Dendritic cell treated with granulocyte-macrophage colony-stimulating factor and Interleukin-4, amounts not matched to agents 40 ng/mL and 50 ng/mL, for 4 days (primary cell): ENCODE measurements at regions not wholly inside any gene's neighbourhood (a gene's known extent, or its start where the extent isn't known, plus 50 kb on each side); places are given as distances from the start of the nearest gene placed in this dataset.

Experiments
- H3K27ac Mint-ChIP-seq: one replicate; pipeline ENCODE4 v1.8.0; 2022; ENCODE audit warnings: mild to moderate bottlenecking, mixed read lengths
- H3K27me3 Mint-ChIP-seq: one replicate; pipeline ENCODE4 v1.8.0; 2022; ENCODE audit warnings: mild to moderate bottlenecking, mixed read lengths
- H3K36me3 Mint-ChIP-seq: one replicate; pipeline ENCODE4 v1.8.0; 2022; ENCODE audit warnings: low read depth, mixed read lengths
- H3K4me1 Mint-ChIP-seq: one replicate; pipeline ENCODE4 v1.8.0; 2022; ENCODE audit warnings: low read depth, mixed read lengths
- H3K4me3 Mint-ChIP-seq: one replicate; pipeline ENCODE4 v1.8.0; 2022; ENCODE audit warnings: mild to moderate bottlenecking, moderate library complexity, mixed read lengths
- H3K9me3 Mint-ChIP-seq: one replicate; pipeline ENCODE4 v1.8.0; 2022; ENCODE audit warnings: mixed read lengths
- intact Hi-C: fragments of 100-400 bp; cut with micrococcal nuclease; formaldehyde crosslinking; loops from one replicate; pipeline ENCODE4 v1.15.0; 2022

DNA sequence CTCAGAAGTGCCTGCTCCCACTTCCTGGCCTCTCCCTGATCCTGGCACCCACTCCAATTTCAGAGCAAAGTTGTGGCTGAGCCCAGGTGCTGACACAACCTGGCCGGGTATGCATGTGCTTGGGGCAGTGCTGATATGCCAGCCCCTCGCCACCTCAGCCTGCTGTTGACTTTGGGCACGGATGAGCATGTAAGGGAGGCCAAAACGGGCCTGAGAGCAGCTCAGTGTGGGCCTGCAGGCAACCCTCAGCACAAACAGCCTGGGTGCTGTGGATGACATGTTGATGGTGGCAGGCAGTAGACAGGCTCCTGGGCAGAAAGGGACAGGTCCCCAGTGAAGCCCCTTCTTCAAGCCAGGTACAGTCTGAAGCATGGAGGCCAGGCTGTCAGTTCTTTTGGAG, 553.6 kb upstream of the FSIP2 start:
- Mint-ChIP-seq H3K9me3 (peaks cover 35% of the 10 kb centered on the region), H3K27ac (no peak overlapping the region), H3K4me3 (no peak overlapping the region), H3K27me3 (no peaks in the 10 kb centered on the region), H3K36me3 (no peaks in the 10 kb centered on the region), H3K4me1 (no peaks in the 10 kb centered on the region)
- intact Hi-C loops = no loop called here

DNA sequence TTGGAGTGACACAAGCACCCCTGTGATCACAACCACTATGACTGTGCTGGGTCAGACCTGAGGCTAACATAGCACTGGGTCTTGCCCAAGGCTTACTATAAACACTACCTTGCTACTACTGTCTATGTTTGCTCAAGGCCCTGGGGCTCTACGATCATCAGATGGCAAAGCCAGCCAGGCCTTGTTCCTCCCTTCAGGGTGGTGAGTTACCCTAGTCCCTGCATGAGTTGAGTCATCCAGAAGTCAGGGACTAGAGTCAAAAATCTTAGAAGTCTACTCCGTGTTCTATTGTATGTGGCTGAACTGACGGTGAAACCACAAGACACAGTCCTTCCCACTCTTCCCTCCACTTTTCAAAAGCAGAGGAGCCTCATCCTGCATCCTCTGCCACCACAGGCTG, 551.2 kb upstream of the FSIP2 start:
- Mint-ChIP-seq H3K9me3 (peaks cover 29% of the 10 kb centered on the region), H3K27me3 (no peaks in the 10 kb centered on the region), H3K36me3 (no peaks in the 10 kb centered on the region), H3K4me1 (no peaks in the 10 kb centered on the region), H3K27ac (no peak overlapping the region), H3K4me3 (no peak overlapping the region)
- intact Hi-C loops = no loop called here

DNA sequence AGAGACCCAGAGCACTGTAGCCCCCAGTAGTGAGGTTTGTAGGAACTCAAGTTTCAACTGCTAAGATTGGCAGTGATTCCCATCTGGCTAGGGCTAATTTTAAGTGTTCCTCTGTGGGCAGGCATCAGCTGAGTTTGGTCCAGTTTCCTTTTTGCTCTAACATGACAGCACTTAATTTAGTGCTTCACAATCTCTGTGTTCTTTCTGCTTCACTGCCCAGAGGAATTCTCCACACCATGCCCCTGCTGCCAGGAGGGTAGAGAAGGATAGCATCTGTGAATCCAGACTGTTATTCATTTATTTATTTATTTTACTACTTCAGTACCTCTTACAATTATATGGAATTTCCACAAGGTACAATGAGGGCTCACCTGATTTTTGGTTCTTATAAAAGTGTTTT, 549.9 kb upstream of the FSIP2 start:
- H3K4me1 Mint-ChIP-seq = no peaks in the 10 kb centered on the region

DNA sequence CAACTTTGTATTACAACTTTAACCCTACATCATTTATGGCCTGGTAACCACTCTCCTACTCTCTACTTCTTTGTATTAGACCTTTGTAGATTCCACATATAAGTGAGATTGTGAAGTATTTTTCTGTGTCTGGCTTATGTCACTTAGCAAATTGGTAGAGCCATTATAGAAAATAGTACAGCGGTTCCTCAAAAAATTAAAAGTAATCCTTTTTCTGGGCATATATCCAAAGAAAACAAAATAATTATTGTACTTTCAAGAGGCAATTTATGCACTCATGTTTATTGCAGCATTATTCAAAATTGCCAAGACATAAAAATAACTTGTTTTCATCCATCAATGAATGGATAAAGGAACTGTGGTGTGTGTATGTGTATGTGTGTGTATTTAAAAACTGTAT, 537.5 kb upstream of the FSIP2 start:
- Mint-ChIP-seq H3K27ac (no peak overlapping the region), H3K4me1 (no peaks in the 10 kb centered on the region), H3K27me3 (no peaks in the 10 kb centered on the region), H3K4me3 (no peak overlapping the region), H3K9me3 (no peaks in the 10 kb centered on the region), H3K36me3 (no peaks in the 10 kb centered on the region)
- intact Hi-C loops = no loop called here

More for the DNA sequence above, 549.9 kb upstream of the FSIP2 start:
- Mint-ChIP-seq H3K4me3 (no peak overlapping the region), H3K36me3 (no peaks in the 10 kb centered on the region), H3K27me3 (no peaks in the 10 kb centered on the region), H3K27ac (no peak overlapping the region), H3K9me3 (peaks cover 37% of the 10 kb centered on the region)
- intact Hi-C loops = no loop called here

DNA sequence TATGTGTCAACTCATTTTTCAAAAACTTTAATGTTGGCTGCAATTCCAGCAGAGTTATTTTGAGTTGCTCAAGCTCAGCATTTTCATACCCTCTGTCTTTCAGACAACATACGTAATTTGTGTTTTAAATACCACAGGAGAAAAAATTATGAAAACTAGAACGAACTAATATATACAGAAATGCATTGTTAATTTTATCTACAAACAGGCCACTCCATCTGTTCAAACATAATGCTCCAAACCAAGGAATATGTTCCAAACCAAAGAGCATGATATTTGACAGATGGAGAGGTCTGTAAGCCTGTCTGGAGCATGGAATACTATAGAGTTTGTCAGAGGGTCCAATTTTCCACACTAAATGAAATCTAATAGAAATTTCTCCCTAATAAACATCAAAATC, 536.2 kb upstream of the FSIP2 start:
- H3K9me3 Mint-ChIP-seq = no peaks in the 10 kb centered on the region

DNA sequence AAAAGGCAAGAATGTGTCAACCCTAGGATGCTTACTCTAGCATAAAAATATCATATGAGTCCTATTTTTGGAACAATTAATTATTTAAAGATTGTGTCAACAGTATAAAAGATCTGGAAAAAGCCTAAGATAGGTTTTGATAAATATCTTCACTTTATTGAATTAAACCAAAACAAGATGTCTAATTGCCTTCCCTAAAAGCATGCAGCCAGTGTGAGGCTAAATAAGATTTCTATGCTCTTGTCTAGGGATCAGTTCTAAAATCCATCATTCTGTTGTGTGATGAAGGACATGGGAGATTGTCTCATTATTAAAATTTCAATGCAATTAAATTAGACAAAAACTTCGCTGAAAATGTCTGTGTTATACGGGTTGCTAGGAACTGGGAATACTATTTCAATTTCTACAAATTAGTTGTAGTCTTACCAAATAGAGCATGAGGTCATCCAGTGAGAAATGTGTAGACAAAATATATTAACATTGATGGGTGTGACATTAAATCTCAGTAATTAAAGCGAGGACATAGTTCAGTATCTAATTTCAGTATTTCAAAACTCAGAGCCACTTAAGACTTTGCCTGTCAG, 535.6 kb upstream of the FSIP2 start:
- Mint-ChIP-seq H3K9me3 (no peaks in the 10 kb centered on the region), H3K27me3 (no peaks in the 10 kb centered on the region), H3K36me3 (no peaks in the 10 kb centered on the region), H3K4me3 (no peak overlapping the region), H3K27ac (no peak overlapping the region), H3K4me1 (no peaks in the 10 kb centered on the region)
- intact Hi-C loops = no loop called here

More for the DNA sequence above, 536.2 kb upstream of the FSIP2 start:
- Mint-ChIP-seq H3K4me3 (no peak overlapping the region), H3K4me1 (no peaks in the 10 kb centered on the region), H3K36me3 (no peaks in the 10 kb centered on the region), H3K27ac (no peak overlapping the region), H3K27me3 (no peaks in the 10 kb centered on the region)
- intact Hi-C loops = no loop called here

DNA sequence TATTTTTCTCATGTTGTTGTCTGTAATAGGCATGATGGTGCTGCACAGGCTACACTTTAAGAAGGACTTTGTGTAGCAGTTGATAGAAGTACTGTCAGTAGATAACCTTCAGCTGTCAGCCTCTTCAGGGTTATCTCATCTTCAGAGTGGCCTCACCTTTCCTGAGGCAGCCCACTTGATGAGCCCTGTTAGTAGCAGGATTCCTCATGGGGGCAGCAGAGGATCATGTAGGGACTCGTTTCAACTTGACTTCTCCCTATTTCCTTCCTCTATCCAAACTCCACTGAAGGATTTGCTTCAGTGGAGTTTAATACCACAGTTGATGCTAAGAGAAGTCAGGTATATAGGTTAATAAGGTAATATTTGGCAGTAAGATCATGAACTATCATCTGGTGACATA, 530.3 kb upstream of the FSIP2 start:
- H3K27ac Mint-ChIP-seq = no peak overlapping the region
- H3K9me3 Mint-ChIP-seq = no peaks in the 10 kb centered on the region
- H3K36me3 Mint-ChIP-seq = no peaks in the 10 kb centered on the region
- H3K4me3 Mint-ChIP-seq = no peak overlapping the region
- no peaks in the 10 kb centered on the region for H3K4me1 Mint-ChIP-seq
- intact Hi-C loops = no loop called here
- H3K27me3 Mint-ChIP-seq = no peaks in the 10 kb centered on the region

DNA sequence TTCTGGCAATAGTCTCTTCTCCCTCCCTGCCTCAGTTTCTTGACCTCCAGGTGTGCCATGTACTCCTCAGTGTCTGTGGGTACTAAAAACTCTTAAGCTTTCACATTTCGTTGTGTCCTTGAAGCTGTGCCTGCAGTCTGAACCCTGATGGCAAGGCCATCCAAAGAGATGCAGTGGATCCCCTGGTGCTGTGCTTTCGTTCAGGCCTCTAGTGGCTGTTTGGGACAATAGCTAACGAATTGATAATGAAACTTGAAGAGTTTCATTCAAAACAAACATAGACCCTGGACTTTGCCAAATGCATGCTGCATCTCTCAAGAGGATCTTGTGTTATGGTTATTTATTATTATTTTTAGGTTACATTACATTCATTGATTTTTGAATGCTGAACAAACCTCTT, 523.1 kb upstream of the FSIP2 start:
- Mint-ChIP-seq H3K36me3 (no peaks in the 10 kb centered on the region), H3K4me1 (no peaks in the 10 kb centered on the region), H3K9me3 (peaks cover 10% of the 10 kb centered on the region), H3K4me3 (no peak overlapping the region), H3K27ac (no peak overlapping the region), H3K27me3 (no peaks in the 10 kb centered on the region)
- intact Hi-C loops = no loop called here

DNA sequence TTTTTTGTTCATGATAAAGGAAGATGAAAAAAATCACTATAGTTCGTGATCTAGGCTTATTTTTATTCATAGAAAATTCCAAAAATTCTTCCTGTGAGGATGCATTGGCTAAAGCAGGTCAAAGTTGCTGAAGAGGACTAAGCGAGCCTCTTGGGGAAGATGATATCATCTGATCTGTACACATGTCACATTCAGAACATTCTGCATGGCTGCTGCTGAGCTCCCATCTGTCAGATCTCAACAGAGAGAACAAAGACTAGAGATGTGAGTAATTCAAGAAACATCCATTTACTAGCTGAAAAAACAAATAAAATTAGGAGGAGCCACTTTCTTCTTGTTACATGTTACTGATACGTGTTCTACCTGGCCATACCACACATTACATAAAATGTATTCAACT, 518.6 kb upstream of the FSIP2 start:
- intact Hi-C loops = no loop called here
- H3K27ac Mint-ChIP-seq = no peak overlapping the region
- H3K4me1 Mint-ChIP-seq = no peaks in the 10 kb centered on the region
- peaks cover 9% of the 10 kb centered on the region for H3K9me3 Mint-ChIP-seq
- no peaks in the 10 kb centered on the region for H3K36me3 Mint-ChIP-seq
- H3K4me3 Mint-ChIP-seq = no peak overlapping the region
- H3K27me3 Mint-ChIP-seq = no peaks in the 10 kb centered on the region

DNA sequence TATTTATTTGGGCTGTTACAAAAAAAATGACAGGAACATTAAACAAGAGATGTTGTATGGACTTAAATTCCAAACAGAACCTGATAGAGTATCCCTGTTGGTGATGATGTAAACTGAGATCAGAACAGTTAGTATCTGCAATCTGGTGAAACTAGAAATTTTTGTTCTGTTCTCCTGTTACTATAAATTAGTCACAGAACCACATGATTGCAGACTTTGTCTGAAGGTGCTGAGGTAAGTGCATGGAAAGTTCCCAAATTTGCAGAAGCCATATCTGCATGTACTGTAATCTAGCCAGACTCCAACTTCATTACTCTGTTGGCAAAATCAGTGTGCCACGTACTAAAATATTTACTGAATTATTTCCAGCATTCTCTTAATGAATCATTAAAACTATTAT, 516.3 kb upstream of the FSIP2 start:
- Mint-ChIP-seq H3K9me3 (no peaks in the 10 kb centered on the region), H3K4me1 (no peaks in the 10 kb centered on the region), H3K27me3 (no peaks in the 10 kb centered on the region), H3K4me3 (no peak overlapping the region), H3K27ac (no peak overlapping the region), H3K36me3 (no peaks in the 10 kb centered on the region)
- intact Hi-C loops = no loop called here

DNA sequence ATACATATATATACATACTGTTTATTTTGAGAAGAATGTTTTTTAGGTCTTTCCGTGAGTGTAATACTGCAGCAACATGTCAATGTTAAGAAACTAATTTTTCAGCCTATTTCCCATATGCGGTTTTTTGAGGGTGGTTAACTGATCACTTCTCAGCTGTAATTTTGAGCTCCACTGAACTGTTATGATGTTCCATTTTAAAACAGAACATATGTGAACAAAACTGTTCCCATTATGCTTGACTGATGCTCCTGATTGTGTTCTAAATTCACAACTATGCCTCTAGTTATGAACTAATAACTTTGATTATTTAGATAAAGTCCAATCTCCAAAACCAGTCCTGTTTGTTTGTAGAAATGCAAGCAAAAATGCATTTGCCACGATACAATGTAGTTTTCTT, 511.2 kb upstream of the FSIP2 start:
- H3K9me3 Mint-ChIP-seq = no peaks in the 10 kb centered on the region
- H3K4me3 Mint-ChIP-seq = no peak overlapping the region
- no peaks in the 10 kb centered on the region for H3K36me3 Mint-ChIP-seq
- no peaks in the 10 kb centered on the region for H3K27me3 Mint-ChIP-seq
- H3K27ac Mint-ChIP-seq = no peak overlapping the region
- no peaks in the 10 kb centered on the region for H3K4me1 Mint-ChIP-seq
- intact Hi-C loops = no loop called here

DNA sequence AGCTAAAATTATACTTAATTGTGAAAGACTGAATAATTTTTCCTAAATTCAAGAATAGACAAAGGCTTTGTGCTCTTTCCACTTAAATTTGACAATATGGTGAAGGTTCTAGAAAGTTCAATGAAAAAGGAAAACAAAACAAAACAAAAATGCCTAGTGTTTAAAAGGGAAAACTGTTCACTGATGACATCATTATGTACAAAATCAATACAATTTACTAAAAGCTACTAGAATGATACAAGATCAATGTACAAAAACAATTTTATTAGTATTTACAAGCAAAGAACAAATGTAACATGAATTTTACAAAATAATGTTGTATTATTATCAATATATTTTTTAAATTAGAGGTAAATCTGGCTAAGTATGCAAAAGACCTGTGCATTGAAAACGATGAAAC, 499.1 kb upstream of the FSIP2 start:
- H3K4me3 Mint-ChIP-seq = no peak overlapping the region
- H3K27me3 Mint-ChIP-seq = no peaks in the 10 kb centered on the region
- intact Hi-C loops = no loop called here
- peaks cover 23% of the 10 kb centered on the region for H3K9me3 Mint-ChIP-seq
- no peaks in the 10 kb centered on the region for H3K4me1 Mint-ChIP-seq
- no peaks in the 10 kb centered on the region for H3K36me3 Mint-ChIP-seq
- no peak overlapping the region for H3K27ac Mint-ChIP-seq

DNA sequence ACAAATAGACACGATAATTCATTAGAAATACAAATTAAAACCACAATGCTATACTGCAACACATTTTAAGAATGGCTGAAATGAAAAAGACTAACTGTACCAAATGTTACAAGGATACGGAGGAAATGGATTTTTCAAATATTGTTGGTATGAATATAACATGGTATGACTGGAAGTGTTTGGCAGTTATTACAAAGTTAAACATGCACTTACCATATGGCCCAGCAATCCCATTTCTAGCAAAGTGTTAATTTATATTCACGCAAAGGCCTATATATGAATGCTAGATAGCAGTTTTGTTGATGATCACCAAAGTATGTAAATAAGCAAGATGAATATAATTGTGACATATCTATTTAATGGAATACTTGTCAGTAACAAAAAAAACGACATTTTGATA, 497.8 kb upstream of the FSIP2 start:
- no peak overlapping the region for H3K4me3 Mint-ChIP-seq
- no peaks in the 10 kb centered on the region for H3K36me3 Mint-ChIP-seq
- intact Hi-C loops = no loop called here
- no peaks in the 10 kb centered on the region for H3K27me3 Mint-ChIP-seq
- no peaks in the 10 kb centered on the region for H3K4me1 Mint-ChIP-seq
- H3K27ac Mint-ChIP-seq = no peak overlapping the region
- peaks cover 23% of the 10 kb centered on the region for H3K9me3 Mint-ChIP-seq

DNA sequence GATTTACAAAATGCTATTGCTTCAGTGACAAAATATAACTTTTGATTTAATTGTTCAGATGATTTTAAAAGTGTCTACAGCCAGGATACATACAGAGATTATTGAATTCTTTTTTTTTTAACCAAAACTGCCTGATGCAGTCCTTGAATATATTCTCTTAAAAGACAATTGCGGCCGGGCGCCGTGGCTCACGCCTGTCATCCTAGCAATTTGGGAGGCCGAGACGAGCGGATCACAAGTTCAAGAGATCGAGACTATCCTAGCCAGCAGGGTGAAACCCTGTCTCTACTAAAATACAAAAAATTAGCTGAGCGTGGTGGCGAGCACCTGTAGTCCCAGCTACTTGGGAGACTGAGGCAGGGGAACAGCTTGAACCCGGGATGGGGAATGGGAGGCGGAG, 497.0 kb upstream of the FSIP2 start:
- H3K27me3 Mint-ChIP-seq = no peaks in the 10 kb centered on the region
- H3K4me3 Mint-ChIP-seq = no peak overlapping the region
- no peaks in the 10 kb centered on the region for H3K4me1 Mint-ChIP-seq
- H3K27ac Mint-ChIP-seq = no peak overlapping the region
- H3K9me3 Mint-ChIP-seq = peaks cover 23% of the 10 kb centered on the region
- no peaks in the 10 kb centered on the region for H3K36me3 Mint-ChIP-seq
- intact Hi-C loops = no loop called here

DNA sequence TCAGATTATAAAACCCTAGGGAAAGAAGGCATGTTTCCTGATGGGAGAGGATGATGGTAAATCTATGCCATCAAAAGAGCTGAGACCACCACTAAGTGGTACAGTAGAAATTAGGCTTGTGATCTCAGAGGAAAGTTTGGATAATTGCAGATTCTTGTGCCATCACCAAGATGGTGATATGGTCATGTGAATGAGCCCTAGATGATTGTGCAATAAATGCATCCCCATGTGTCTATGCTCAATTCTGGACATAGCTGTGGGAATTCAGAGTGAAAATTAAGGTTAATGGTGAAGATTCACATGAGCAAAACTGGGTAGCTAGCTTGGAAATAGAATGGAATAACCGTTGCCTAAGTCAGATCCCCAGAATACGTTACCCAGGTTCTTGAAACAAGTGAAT, 496.1 kb upstream of the FSIP2 start:
- Mint-ChIP-seq H3K27me3 (no peaks in the 10 kb centered on the region), H3K36me3 (no peaks in the 10 kb centered on the region), H3K9me3 (peaks cover 18% of the 10 kb centered on the region), H3K4me3 (no peak overlapping the region), H3K4me1 (no peaks in the 10 kb centered on the region), H3K27ac (no peak overlapping the region)
- intact Hi-C loops = no loop called here
